ENCODE measurements at regions not wholly inside any gene's neighbourhood (a gene's known extent, or its start where the extent isn't known, plus 50 kb on each side); places are given as distances from the start of the nearest gene placed in this dataset.

- TF ChIP-seq, protein P1, sequence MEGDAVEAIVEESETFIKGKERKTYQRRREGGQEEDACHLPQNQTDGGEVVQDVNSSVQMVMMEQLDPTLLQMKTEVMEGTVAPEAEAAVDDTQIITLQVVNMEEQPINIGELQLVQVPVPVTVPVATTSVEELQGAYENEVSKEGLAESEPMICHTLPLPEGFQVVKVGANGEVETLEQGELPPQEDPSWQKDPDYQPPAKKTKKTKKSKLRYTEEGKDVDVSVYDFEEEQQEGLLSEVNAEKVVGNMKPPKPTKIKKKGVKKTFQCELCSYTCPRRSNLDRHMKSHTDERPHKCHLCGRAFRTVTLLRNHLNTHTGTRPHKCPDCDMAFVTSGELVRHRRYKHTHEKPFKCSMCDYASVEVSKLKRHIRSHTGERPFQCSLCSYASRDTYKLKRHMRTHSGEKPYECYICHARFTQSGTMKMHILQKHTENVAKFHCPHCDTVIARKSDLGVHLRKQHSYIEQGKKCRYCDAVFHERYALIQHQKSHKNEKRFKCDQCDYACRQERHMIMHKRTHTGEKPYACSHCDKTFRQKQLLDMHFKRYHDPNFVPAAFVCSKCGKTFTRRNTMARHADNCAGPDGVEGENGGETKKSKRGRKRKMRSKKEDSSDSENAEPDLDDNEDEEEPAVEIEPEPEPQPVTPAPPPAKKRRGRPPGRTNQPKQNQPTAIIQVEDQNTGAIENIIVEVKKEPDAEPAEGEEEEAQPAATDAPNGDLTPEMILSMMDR (IDR thresholded peaks at IDR 0.05; ENCODE audit: borderline replicate concordance, control extremely low read depth, extremely low read depth, insufficient read depth, missing control alignments): no peak
- in situ Hi-C loops (cut with MboI; ENCODE audit: low sequenced_read_pairs, unreplicated experiment): no loop called here
- DNase-seq (ENCODE audit: low spot score): no peak
These were observed 135.6 kb downstream of the ICE1 start for GRCh38 chr5:5558102-5558501.

DNA sequence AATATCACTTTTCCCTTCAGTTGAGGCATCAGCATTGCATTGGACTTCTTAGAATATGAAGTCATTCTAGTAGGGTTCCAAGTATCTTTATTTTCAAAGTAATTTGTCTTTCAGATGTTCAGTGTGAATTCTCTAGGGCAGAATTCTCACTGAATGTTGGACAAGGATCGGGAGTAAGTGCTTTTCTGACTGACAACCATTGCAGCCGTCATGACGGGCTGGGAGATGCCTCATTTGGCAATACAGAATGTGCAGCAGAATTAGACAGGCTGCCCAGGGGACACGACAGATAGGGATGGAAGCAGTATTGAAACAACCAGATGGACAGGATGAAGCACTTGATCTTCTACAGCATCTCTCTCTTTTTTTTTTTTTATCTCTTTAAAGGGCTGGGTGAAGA lies 129.0 kb downstream of the ICE1 start:
- in situ Hi-C loops (cut with MboI; ENCODE audit: low sequenced_read_pairs, unreplicated experiment): no loop called here
- TF ChIP-seq, protein P1 (IDR thresholded peaks at IDR 0.05; ENCODE audit: borderline replicate concordance, control extremely low read depth, extremely low read depth, insufficient read depth, missing control alignments): no peak
- DNase-seq (ENCODE audit: low spot score): no peak

- no peak for DNase-seq (ENCODE audit: low spot score)
- TF ChIP-seq, protein P1 (IDR thresholded peaks at IDR 0.05; ENCODE audit: borderline replicate concordance, control extremely low read depth, extremely low read depth, insufficient read depth, missing control alignments): no peak
- in situ Hi-C loops (cut with MboI; ENCODE audit: low sequenced_read_pairs, unreplicated experiment): no loop called here
These were observed 123.9 kb downstream of the ICE1 start for GRCh38 chr5:5546408-5546807.

DNA sequence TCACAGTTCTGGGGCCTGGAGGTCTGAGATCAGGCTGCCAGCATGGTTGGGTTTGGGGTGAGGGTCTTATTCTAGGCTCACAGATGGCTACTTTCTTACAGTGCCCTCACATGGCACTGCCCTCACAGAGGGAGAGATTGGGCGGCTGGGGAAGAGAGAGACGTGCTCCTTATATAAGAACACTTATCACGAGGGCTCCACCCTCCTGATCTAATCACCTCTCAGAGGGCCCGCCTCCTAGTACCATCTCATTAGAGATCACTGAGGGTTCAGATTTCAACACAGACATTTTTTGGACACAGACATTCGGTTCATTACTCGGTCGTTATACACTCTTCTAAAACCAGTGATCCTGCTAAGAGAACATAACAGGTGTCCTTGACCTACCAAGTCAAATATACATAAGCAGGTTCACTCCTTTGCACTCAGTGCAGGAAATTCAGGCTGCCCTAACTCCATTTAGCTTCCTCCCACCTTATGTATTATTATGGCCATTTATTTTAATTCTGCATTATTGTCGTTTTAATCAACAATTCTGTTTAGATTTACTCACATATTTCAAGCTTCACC lies 121.7 kb downstream of the ICE1 start:
- TF ChIP-seq, protein P1 (IDR thresholded peaks at IDR 0.05; ENCODE audit: borderline replicate concordance, control extremely low read depth, extremely low read depth, insufficient read depth, missing control alignments): no peak
- in situ Hi-C loops (cut with MboI; ENCODE audit: low sequenced_read_pairs, unreplicated experiment): no loop called here
- no peak for DNase-seq (ENCODE audit: low spot score)

- TF ChIP-seq, protein P1 (IDR thresholded peaks at IDR 0.05; ENCODE audit: borderline replicate concordance, control extremely low read depth, extremely low read depth, insufficient read depth, missing control alignments): no peak
- in situ Hi-C loops (cut with MboI; ENCODE audit: low sequenced_read_pairs, unreplicated experiment): no loop called here
- DNase-seq (ENCODE audit: low spot score): no peak
These were observed 120.2 kb downstream of the ICE1 start for GRCh38 chr5:5542654-5543053.

DNA sequence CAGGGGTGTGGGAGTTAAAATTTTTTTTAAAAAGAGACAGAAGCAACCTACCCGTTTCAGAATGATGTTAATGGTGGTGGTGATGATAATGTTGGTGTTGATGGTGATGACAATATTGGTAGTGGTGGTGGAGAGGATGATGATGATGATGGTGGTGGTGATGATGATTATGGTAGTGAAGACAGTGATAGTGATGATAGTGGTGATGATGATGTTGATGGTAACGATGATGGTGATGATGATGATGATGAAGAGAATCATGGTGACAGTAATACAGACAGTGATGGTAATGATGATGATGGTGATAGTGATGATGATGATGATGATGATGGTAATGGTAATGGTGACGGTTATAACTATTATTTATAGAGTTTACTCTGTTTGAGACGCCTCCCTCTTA lies 117.6 kb downstream of the ICE1 start:
- TF ChIP-seq, protein P1 (IDR thresholded peaks at IDR 0.05; ENCODE audit: borderline replicate concordance, control extremely low read depth, extremely low read depth, insufficient read depth, missing control alignments): no peak
- in situ Hi-C loops (cut with MboI; ENCODE audit: low sequenced_read_pairs, unreplicated experiment): no loop called here
- no peak for DNase-seq (ENCODE audit: low spot score)

All from GM13976 (cell line).